ENCODE measurements at regions not wholly inside any gene's neighbourhood (a gene's known extent, or its start where the extent isn't known, plus 50 kb on each side); places are given as distances from the start of the nearest gene placed in this dataset.

DNA sequence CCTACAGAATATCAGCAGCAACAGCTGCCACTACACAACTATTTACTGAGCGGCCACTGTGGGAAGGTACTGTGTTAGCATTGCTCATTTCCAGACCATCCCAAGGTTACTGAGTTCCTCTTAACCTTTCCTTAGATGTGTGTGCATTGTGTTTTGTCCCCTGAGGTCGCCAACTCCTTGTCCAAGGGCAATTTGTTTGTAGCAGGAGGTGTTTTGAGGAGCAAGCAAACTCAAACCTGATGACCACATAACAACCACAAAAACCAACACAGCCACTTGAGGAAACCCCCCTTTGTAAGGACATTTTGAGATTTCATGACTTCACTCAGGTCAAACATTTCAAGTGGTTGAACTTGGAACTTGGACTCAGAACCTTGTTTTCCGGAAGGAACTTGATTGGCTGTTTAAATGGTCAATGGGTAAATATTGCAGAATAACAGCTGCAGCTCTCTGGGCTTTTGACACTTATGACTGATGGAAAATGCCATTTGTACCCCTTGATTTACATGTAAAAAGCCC is 122.3 kb downstream of the MID1IP1 start:
- TF ChIP-seq, protein P1, sequence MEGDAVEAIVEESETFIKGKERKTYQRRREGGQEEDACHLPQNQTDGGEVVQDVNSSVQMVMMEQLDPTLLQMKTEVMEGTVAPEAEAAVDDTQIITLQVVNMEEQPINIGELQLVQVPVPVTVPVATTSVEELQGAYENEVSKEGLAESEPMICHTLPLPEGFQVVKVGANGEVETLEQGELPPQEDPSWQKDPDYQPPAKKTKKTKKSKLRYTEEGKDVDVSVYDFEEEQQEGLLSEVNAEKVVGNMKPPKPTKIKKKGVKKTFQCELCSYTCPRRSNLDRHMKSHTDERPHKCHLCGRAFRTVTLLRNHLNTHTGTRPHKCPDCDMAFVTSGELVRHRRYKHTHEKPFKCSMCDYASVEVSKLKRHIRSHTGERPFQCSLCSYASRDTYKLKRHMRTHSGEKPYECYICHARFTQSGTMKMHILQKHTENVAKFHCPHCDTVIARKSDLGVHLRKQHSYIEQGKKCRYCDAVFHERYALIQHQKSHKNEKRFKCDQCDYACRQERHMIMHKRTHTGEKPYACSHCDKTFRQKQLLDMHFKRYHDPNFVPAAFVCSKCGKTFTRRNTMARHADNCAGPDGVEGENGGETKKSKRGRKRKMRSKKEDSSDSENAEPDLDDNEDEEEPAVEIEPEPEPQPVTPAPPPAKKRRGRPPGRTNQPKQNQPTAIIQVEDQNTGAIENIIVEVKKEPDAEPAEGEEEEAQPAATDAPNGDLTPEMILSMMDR (IDR thresholded peaks at IDR 0.05; ENCODE audit: insufficient read depth, low read length, poor library complexity, severe bottlenecking): no peak
- no peak for TF ChIP-seq EZH2phosphoT487 (conservative IDR thresholded peaks at IDR 0.05; ENCODE audit: low read length)
